Stimulated activated CD4-positive, alpha-beta T cell treated with anti-CD3 and anti-CD28 coated beads, Interleukin-12 subunit alpha, Interleukin-12 subunit beta, amount 100 ng/mL, for 4 hours (primary cell): ENCODE measurements at regions not wholly inside any gene's neighbourhood (a gene's known extent, or its start where the extent isn't known, plus 50 kb on each side); places are given as distances from the start of the nearest gene placed in this dataset.
"Not testable (repeated sequence)": the region's sequence is repeated elsewhere in the genome, so short reads cannot be mapped to it uniquely, and the experiment has no call there.

Source experiments
- DNase-seq: peaks from one replicate; pipeline ENCODE4 v3.0.0-alpha.2; 2020

GRCh38 chr11:38115381-38115780, 1517.3 kb upstream of the RAG2 start:
- DNase-seq, result not testable (repeated sequence)

GRCh38 chr11:38100836-38101462, 1502.9 kb upstream of the RAG2 start:
- DNase-seq, result no peak

- DNase-seq, result no peak
Observed at GRCh38 chr11:38095268-38095667, 1497.2 kb upstream of the RAG2 start.

- no peak for DNase-seq
Observed at GRCh38 chr11:38089726-38090125, 1491.7 kb upstream of the RAG2 start.

GRCh38 chr11:38060920-38061319, 1462.9 kb upstream of the RAG2 start:
- DNase-seq, result no peak

- no peak for DNase-seq
Observed at GRCh38 chr11:38060136-38060535, 1462.1 kb upstream of the RAG2 start.

GRCh38 chr11:38046571-38047135, 1448.6 kb upstream of the RAG2 start:
- no peak for DNase-seq

GRCh38 chr11:38043060-38043459, 1445.0 kb upstream of the RAG2 start:
- DNase-seq, result no peak

GRCh38 chr11:38038777-38039176, 1440.7 kb upstream of the RAG2 start:
- no peak for DNase-seq

- no peak for DNase-seq
Observed at GRCh38 chr11:38019072-38019775, 1421.2 kb upstream of the RAG2 start.

- DNase-seq, result no peak
Observed at GRCh38 chr11:38014405-38014804, 1416.4 kb upstream of the RAG2 start.

GRCh38 chr11:38013157-38013556, 1415.1 kb upstream of the RAG2 start:
- DNase-seq, result no peak

GRCh38 chr11:38011496-38011895, 1413.5 kb upstream of the RAG2 start:
- DNase-seq, result no peak

- DNase-seq, result no peak
Observed at GRCh38 chr11:38009932-38010331, 1411.9 kb upstream of the RAG2 start.

- no peak for DNase-seq
Observed at GRCh38 chr11:38006466-38006865, 1408.4 kb upstream of the RAG2 start.

GRCh38 chr11:38005597-38005996, 1407.6 kb upstream of the RAG2 start:
- DNase-seq, result no peak

GRCh38 chr11:37999171-37999570, 1401.1 kb upstream of the RAG2 start:
- no peak for DNase-seq

- DNase-seq, result no peak
Observed at GRCh38 chr11:37995886-37996285, 1397.8 kb upstream of the RAG2 start.

GRCh38 chr11:37988031-37988430, 1390.0 kb upstream of the RAG2 start:
- no peak for DNase-seq

- DNase-seq, result no peak
Observed at GRCh38 chr11:37984991-37985390, 1387.0 kb upstream of the RAG2 start.

GRCh38 chr11:37978647-37979046, 1380.6 kb upstream of the RAG2 start:
- no peak for DNase-seq

GRCh38 chr11:37973941-37974340, 1375.9 kb upstream of the RAG2 start:
- DNase-seq, result no peak

- DNase-seq, result no peak
Observed at GRCh38 chr11:37972691-37973090, 1374.7 kb upstream of the RAG2 start.

GRCh38 chr11:37969336-37969735, 1371.3 kb upstream of the RAG2 start:
- not testable (repeated sequence) for DNase-seq

- DNase-seq, result no peak
Observed at GRCh38 chr11:37968148-37968547, 1370.1 kb upstream of the RAG2 start.
